K562 (cell line): ENCODE measurements at regions not wholly inside any gene's neighbourhood (a gene's known extent, or its start where the extent isn't known, plus 50 kb on each side); places are given as distances from the start of the nearest gene placed in this dataset.

ENCODE experiments used
- ATAC-seq: fragments of 200-7000 bp; cut with Tn5 transposase; 3 replicates; pipeline ENCODE4 v1.9.1; 2020; ENCODE audit warnings: moderate library complexity
- BruUV-seq: library from RNA; stranded (reverse); fragments of 400-500 nt; replicated peaks from 2 replicates; lab custom pipeline; 2021; lab: Mats Ljungman, UMichigan
- CTCF ChIA-PET: fragments of 300-600 bp; formaldehyde crosslinking; extraction: SDS; loops from one replicate; lab custom pipeline; 2021; ENCODE audit warnings: low intra/inter-chr PET ratio; lab: Yijun Ruan, JAX
- POLR2A ChIA-PET: fragments of 300-600, 350-650 bp; sonication (Branson Sonifier 250); formaldehyde crosslinking; extraction: SDS; loops from one replicate; lab custom pipeline; 2021; ENCODE audit warnings: antibody characterized with exemption, inconsistent platforms; lab: Yijun Ruan, JAX
- DNase-seq, 4 experiments: peaks; one replicate each; pipeline versions ENCODE4 v3.0.0 to v3.0.0-alpha.2; 2011 to 2018; ENCODE audit warnings: low spot score in 3 of 4, mixed read lengths in 3 of 4; ENCODE audit errors: extremely low read depth in 1 of 4
- FAIRE-seq: peaks from 2 replicates; lab custom pipeline; 2011; peaks lifted over from hg19 to GRCh38; lab: Jason Lieb, UNC
- H2AFZ ChIP-seq: 2 replicates; pipeline ENCODE4 v1.6.0; 2011; ENCODE audit warnings: low read depth, low read length, control low read depth, inconsistent platforms
- H3K27ac ChIP-seq: fragments of 200-600 bp; 3 replicates; pipeline ENCODE4 v1.8.0; 2011; ENCODE audit warnings: low read depth, mild to moderate bottlenecking, control low read depth, inconsistent platforms, low read length, moderate library complexity, mixed read lengths; ENCODE audit errors: extremely low read depth
- H3K27me3 ChIP-seq, 2 experiments: fragments of 300-600 bp in 1 of 2; 2 replicates in 1 of 2; 3 replicates in 1 of 2; pipeline versions ENCODE4 v1.6.0 to v1.8.0; 2011; ENCODE audit warnings: inconsistent platforms in 2 of 2, low read length in 2 of 2, mild to moderate bottlenecking in 1 of 2, mixed read lengths in 1 of 2, moderate library complexity in 1 of 2; ENCODE audit not compliant: control insufficient read depth in 2 of 2, insufficient read depth in 2 of 2
- H3K36me3 ChIP-seq: fragments of 300-600 bp; 3 replicates; pipeline ENCODE4 v1.8.0; 2011; ENCODE audit warnings: mild to moderate bottlenecking, low read length, inconsistent platforms; ENCODE audit not compliant: control insufficient read depth, insufficient read depth
- H3K4me1 ChIP-seq, 2 experiments: fragments of 200-600 bp in 1 of 2; replicated peaks in 1 of 2; 2 replicates in 1 of 2; 3 replicates in 1 of 2; pipeline versions ENCODE4 v1.5.1 to v1.8.0; 2011; ENCODE audit warnings: inconsistent platforms in 2 of 2, low read length in 2 of 2, mild to moderate bottlenecking in 1 of 2, mixed read lengths in 1 of 2, moderate library complexity in 1 of 2; ENCODE audit not compliant: control insufficient read depth in 2 of 2, insufficient read depth in 2 of 2
- H3K4me2 ChIP-seq: 2 replicates; pipeline ENCODE4 v1.6.1; 2011; ENCODE audit warnings: low read length, control low read depth, inconsistent platforms, mixed read lengths; ENCODE audit not compliant: insufficient read depth
- H3K4me3 ChIP-seq: fragments of 200-600 bp; sonication (generic), shearing (Covaris generic); 2 replicates; pipeline ENCODE4 v1.5.1; 2016; ENCODE audit warnings: control low read depth, inconsistent platforms
- H3K79me2 ChIP-seq: fragments of 200-600 bp; 3 replicates; pipeline ENCODE4 v1.8.0; 2011; ENCODE audit warnings: low read length, inconsistent platforms; ENCODE audit not compliant: control insufficient read depth, insufficient read depth
- H3K9ac ChIP-seq, 2 experiments: 2 replicates each; pipeline versions ENCODE4 v1.6.0 to v1.6.1; 2011; ENCODE audit warnings: low read depth in 2 of 2, low read length in 2 of 2, control low read depth in 1 of 2, inconsistent platforms in 1 of 2, mild to moderate bottlenecking in 1 of 2, mixed read lengths in 1 of 2; ENCODE audit not compliant: insufficient read depth in 1 of 2
- H3K9me1 ChIP-seq: one replicate; pipeline ENCODE4 v1.6.0; 2011; ENCODE audit warnings: inconsistent platforms, mild to moderate bottlenecking, low read length, moderate library complexity; ENCODE audit not compliant: control insufficient read depth, insufficient read depth
- H3K9me3 ChIP-seq: replicated peaks from 2 replicates; pipeline ENCODE4 v1.5.1; 2011; ENCODE audit warnings: low read depth, low read length, inconsistent platforms; ENCODE audit not compliant: control insufficient read depth, insufficient read depth
- H4K20me1 ChIP-seq: replicated peaks from 2 replicates; pipeline ENCODE4 v1.6.1; 2011; ENCODE audit warnings: low read length, inconsistent platforms, mixed read lengths; ENCODE audit not compliant: control insufficient read depth, insufficient read depth
- ERF ChIP-seq: fragments of 450-650 bp; formaldehyde crosslinking; IDR thresholded peaks from 2 replicates; pipeline ENCODE4 v1.4.0; 2020; ENCODE audit warnings: mild to moderate bottlenecking, mixed read lengths
- GTF2E2 ChIP-seq: fragments of 200-800 bp; sonication (Bioruptor generic); IDR thresholded peaks from 2 replicates; pipeline ENCODE4 v1.6.1; 2016; ENCODE audit warnings: missing genetic modification characterization, missing compliant biosample characterization
- HDGF ChIP-seq: fragments of 450-650 bp; IDR thresholded peaks from 2 replicates; pipeline ENCODE4 v1.6.1; 2016
- KDM4B ChIP-seq, 2 experiments: fragments of 450-650 bp in 1 of 2; sonication (generic) in 1 of 2; IDR thresholded peaks; 2 replicates each; pipeline ENCODE4 v1.6.1; 2016 to 2017; ENCODE audit warnings: borderline replicate concordance in 2 of 2, antibody characterized with exemption in 1 of 2, low read depth in 1 of 2, mild to moderate bottlenecking in 1 of 2
- MAFG ChIP-seq: fragments of 450-650 bp; conservative IDR thresholded peaks from 2 replicates; pipeline ENCODE4 v1.6.1; 2016; ENCODE audit warnings: missing genetic modification characterization, missing compliant biosample characterization
- MIER1 ChIP-seq: fragments of 450-650 bp; IDR thresholded peaks from 2 replicates; pipeline ENCODE4 v1.6.1; 2016; ENCODE audit warnings: antibody characterized with exemption, mild to moderate bottlenecking, low read depth
- POLR2H ChIP-seq: IDR thresholded peaks from 2 replicates; pipeline ENCODE4 v1.6.1; 2016; ENCODE audit warnings: missing genetic modification characterization, low read depth, mild to moderate bottlenecking, control low read depth, missing compliant biosample characterization, moderate library complexity
- SRSF1 ChIP-seq: fragments of 200-400 bp; formaldehyde crosslinking; IDR thresholded peaks from 2 replicates; pipeline ENCODE4 v1.6.1; 2017; ENCODE audit warnings: mild to moderate bottlenecking, low read depth, low read length, moderate library complexity
- TEAD1 ChIP-seq, 2 experiments: fragments of 450-650 bp in 1 of 2; sonication (generic) in 1 of 2; formaldehyde crosslinking; IDR thresholded peaks; 2 replicates each; pipeline versions ENCODE4 v1.4.0 to v1.8.0; 2020 to 2022; ENCODE audit warnings: mild to moderate bottlenecking in 2 of 2, missing genetic modification reagents in 1 of 2
- WHSC1 ChIP-seq: IDR thresholded peaks from one replicate; pipeline ENCODE4 v1.6.1; 2012; ENCODE audit warnings: low read length, control low read depth, inconsistent platforms
- ZNF165 ChIP-seq: fragments of 250-450 bp; sonication (Bioruptor Pico); IDR thresholded peaks from 2 replicates; pipeline ENCODE4 v1.4.0; 2020; ENCODE audit warnings: borderline replicate concordance
- ZNF324 ChIP-seq: fragments of 250-450 bp; sonication (Bioruptor Pico); IDR thresholded peaks from 2 replicates; pipeline ENCODE4 v1.4.0; 2020; ENCODE audit warnings: mild to moderate bottlenecking
- ZNF445 ChIP-seq: fragments of 250-450 bp; sonication (Bioruptor Pico); IDR thresholded peaks from 2 replicates; pipeline ENCODE4 v1.4.0; 2020; ENCODE audit warnings: low read depth, mild to moderate bottlenecking, moderate library complexity
- WGBS: fragments of 100-300 bp; shearing (Covaris generic); methylation state at CpG from one replicate; pipeline ENCODE4 v1.1.6; 2016; ENCODE audit warnings: low coverage, mixed read lengths; ENCODE audit not compliant: insufficient coverage; ENCODE audit errors: missing lambda C conversion rate; 5-methylcytosine and 5-hydroxymethylcytosine counted together
- in situ Hi-C: fragments of 300-500 bp; cut with MboI; formaldehyde crosslinking; loops from 4 replicates; pipeline ENCODE4 v1.15.0; 2018; ENCODE audit warnings: inconsistent platforms, mixed read lengths
- intact Hi-C: fragments of 100-400 bp; cut with micrococcal nuclease; formaldehyde crosslinking; loops from 2 replicates; pipeline ENCODE4 v1.14.2; 2022
- TF ChIP-seq, protein P1 (sequence below), 2 experiments: fragments of 200-800 bp in 1 of 2; sonication (Bioruptor generic) in 1 of 2; sonication (generic) in 1 of 2; formaldehyde crosslinking in 1 of 2; IDR thresholded peaks in 1 of 2; conservative IDR thresholded peaks in 1 of 2; 2 replicates each; pipeline versions ENCODE4 v1.5.0 to v1.6.1; 2016 to 2020; ENCODE audit warnings: missing compliant biosample characterization in 1 of 2, missing genetic modification characterization in 1 of 2, missing genetic modification reagents in 1 of 2
- TF ChIP-seq, protein P2 (sequence below): fragments of 250-450 bp; sonication (Bioruptor Pico); IDR thresholded peaks from 2 replicates; pipeline ENCODE4 v1.5.0; 2021; ENCODE audit warnings: mild to moderate bottlenecking, borderline replicate concordance
- TF ChIP-seq, protein P3 (sequence below), 3 experiments: fragments of 200-800 bp in 1 of 3; sonication (Bioruptor generic) in 1 of 3; sonication (generic) in 1 of 3; formaldehyde crosslinking in 1 of 3; IDR thresholded peaks; 2 replicates each; pipeline versions ENCODE4 v1.6.1 to v1.8.0; 2016 to 2022; ENCODE audit warnings: mild to moderate bottlenecking in 2 of 3, missing compliant biosample characterization in 2 of 3, missing genetic modification characterization in 2 of 3, missing genetic modification reagents in 1 of 3

DNA sequence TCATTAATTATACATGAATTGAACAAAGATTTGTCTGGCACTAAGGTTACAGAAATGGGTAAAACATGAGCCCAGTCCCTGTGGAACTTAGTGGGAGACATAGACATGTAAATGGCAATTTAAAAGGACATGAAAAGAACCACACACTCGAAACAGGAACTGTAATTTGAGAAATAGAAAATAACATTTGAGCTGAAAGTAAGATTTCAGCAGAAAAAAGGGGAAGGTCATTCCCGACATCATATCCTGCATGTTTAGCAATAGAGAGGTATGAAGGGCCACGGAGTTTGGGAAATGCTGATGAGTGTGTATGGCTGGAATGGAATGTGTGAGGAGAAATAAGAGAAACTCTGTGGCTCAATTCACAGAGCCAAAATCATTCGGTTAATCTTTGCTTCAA lies 175.4 kb upstream of the AHR start:
- TF ChIP-seq MAFG (tag): no peak
- no peak for TF ChIP-seq POLR2H
- no peak for TF ChIP-seq ZNF445 (CRISPR knock-in tag)
- no peak for TF ChIP-seq MIER1
- TF ChIP-seq ZNF324: no peak
- TF ChIP-seq, protein P1, sequence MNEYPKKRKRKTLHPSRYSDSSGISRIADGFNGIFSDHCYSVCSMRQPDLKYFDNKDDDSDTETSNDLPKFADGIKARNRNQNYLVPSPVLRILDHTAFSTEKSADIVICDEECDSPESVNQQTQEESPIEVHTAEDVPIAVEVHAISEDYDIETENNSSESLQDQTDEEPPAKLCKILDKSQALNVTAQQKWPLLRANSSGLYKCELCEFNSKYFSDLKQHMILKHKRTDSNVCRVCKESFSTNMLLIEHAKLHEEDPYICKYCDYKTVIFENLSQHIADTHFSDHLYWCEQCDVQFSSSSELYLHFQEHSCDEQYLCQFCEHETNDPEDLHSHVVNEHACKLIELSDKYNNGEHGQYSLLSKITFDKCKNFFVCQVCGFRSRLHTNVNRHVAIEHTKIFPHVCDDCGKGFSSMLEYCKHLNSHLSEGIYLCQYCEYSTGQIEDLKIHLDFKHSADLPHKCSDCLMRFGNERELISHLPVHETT (CRISPR knock-in tag; conservative IDR thresholded peaks at IDR 0.05 in 1 of 2, IDR thresholded peaks at IDR 0.05 in 1 of 2): no peak
- no peak for TF ChIP-seq TEAD1 (CRISPR knock-in tag; IDR thresholded peaks at IDR 0.05)
- TF ChIP-seq KDM4B (IDR thresholded peaks at IDR 0.05; ENCODE audit: borderline replicate concordance in 2 of 2, low read depth in 1 of 2): no peak
- no peak for TF ChIP-seq HDGF
- TF ChIP-seq WHSC1: no peak
- TF ChIP-seq ERF (CRISPR knock-in tag): no peak
- TF ChIP-seq, protein P2, sequence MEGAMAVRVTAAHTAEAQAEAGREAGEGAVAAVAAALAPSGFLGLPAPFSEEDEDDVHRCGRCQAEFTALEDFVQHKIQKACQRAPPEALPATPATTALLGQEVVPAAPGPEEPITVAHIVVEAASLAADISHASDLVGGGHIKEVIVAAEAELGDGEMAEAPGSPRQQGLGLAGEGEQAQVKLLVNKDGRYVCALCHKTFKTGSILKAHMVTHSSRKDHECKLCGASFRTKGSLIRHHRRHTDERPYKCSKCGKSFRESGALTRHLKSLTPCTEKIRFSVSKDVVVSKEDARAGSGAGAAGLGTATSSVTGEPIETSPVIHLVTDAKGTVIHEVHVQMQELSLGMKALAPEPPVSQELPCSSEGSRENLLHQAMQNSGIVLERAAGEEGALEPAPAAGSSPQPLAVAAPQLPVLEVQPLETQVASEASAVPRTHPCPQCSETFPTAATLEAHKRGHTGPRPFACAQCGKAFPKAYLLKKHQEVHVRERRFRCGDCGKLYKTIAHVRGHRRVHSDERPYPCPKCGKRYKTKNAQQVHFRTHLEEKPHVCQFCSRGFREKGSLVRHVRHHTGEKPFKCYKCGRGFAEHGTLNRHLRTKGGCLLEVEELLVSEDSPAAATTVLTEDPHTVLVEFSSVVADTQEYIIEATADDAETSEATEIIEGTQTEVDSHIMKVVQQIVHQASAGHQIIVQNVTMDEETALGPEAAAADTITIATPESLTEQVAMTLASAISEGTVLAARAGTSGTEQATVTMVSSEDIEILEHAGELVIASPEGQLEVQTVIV (CRISPR knock-in tag): no peak
- no peak for TF ChIP-seq GTF2E2 (tag)
- TF ChIP-seq, protein P3, sequence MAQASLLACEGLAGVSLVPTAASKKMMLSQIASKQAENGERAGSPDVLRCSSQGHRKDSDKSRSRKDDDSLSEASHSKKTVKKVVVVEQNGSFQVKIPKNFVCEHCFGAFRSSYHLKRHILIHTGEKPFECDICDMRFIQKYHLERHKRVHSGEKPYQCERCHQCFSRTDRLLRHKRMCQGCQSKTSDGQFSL (CRISPR knock-in tag; IDR thresholded peaks at IDR 0.05): no peak
- TF ChIP-seq, protein P3 (tag; IDR thresholded peaks at IDR 0.05): no peak
- TF ChIP-seq SRSF1: no peak
- no peak for TF ChIP-seq ZNF165 (CRISPR knock-in tag)
- TF ChIP-seq, all 486 proteins: peak for 0
- DNase-seq: no peak
- WGBS: 8% methylated on average over 4 of the region's 4 CpGs
- ATAC-seq: no peak
- Histone ChIP-seq H3K27ac (no peak overlapping the region), H3K9me1 (no peaks in the 10 kb centered on the region), H3K4me2 (no peak overlapping the region), H4K20me1 (no peaks in the 10 kb centered on the region), H3K36me3 (no peaks in the 10 kb centered on the region), H3K4me1 (no peaks in the 10 kb centered on the region), H3K27me3 (no peaks in the 10 kb centered on the region), H3K9me3 (no peaks in the 10 kb centered on the region; the same call in 1 of the 2 replicates), H3K79me2 (no peaks in the 10 kb centered on the region), H3K4me3 (no peak overlapping the region), H2AFZ (peak overlapping the region; percentile 28; the same call in 1 of the 2 replicates), H3K9ac (no peak overlapping the region)
- no peak for FAIRE-seq
- in situ Hi-C loops (no loop called here), intact Hi-C loops (no loop called here)
- ChIA-PET CTCF (no interaction called here), POLR2A (no interaction called here)
- no TSS peak for BruUV-seq
